Fibroblast of lung (primary cell): ENCODE measurements at regions not wholly inside any gene's neighbourhood (a gene's known extent, or its start where the extent isn't known, plus 50 kb on each side); places are given as distances from the start of the nearest gene placed in this dataset.

Experiments
- DNase-seq, 2 donors: peaks; one replicate each; pipeline versions ENCODE4 v3.0.0 to v3.0.0-alpha.2; 2010; ENCODE audit warnings: low read depth in 2 of 2
- H2AFZ ChIP-seq: 2 replicates; pipeline ENCODE4 v1.5.1; 2012; ENCODE audit warnings: low read length, control low read depth, inconsistent platforms
- H3K27ac ChIP-seq: 2 replicates; pipeline ENCODE4 v1.5.1; 2011; ENCODE audit warnings: low read length, control low read depth; ENCODE audit not compliant: insufficient read depth
- H3K27me3 ChIP-seq: 2 replicates; pipeline ENCODE4 v1.5.1; 2011; ENCODE audit warnings: mild to moderate bottlenecking, low read length; ENCODE audit not compliant: control insufficient read depth, insufficient read depth
- H3K36me3 ChIP-seq: 2 replicates; pipeline ENCODE4 v1.5.1; 2011; ENCODE audit warnings: low read length; ENCODE audit not compliant: control insufficient read depth, insufficient read depth
- H3K4me1 ChIP-seq: 2 replicates; pipeline ENCODE4 v1.5.1; 2011; ENCODE audit warnings: low read length; ENCODE audit not compliant: control insufficient read depth, insufficient read depth; ENCODE audit errors: extremely low read depth
- H3K4me2 ChIP-seq: 2 replicates; pipeline ENCODE4 v1.5.1; 2011; ENCODE audit warnings: low read length, control low read depth; ENCODE audit not compliant: insufficient read depth; ENCODE audit errors: extremely low read depth
- H3K4me3 ChIP-seq, 4 experiments: fragments of 200-600 bp in 1 of 4; sonication (generic) in 1 of 4; replicated peaks in 1 of 4; 2 replicates each; pipeline ENCODE4 v1.5.1; 2011 to 2016; ENCODE audit warnings: low read length in 4 of 4, low read depth in 3 of 4, mild to moderate bottlenecking in 3 of 4, control low read depth in 2 of 4, inconsistent platforms in 1 of 4, mixed read lengths in 1 of 4; ENCODE audit not compliant: insufficient read depth in 1 of 4; ENCODE audit errors: control extremely low read depth in 1 of 4
- H3K79me2 ChIP-seq: 2 replicates; pipeline ENCODE4 v1.5.1; 2012; ENCODE audit warnings: mild to moderate bottlenecking, low read length, inconsistent platforms; ENCODE audit not compliant: control insufficient read depth, insufficient read depth
- H3K9ac ChIP-seq: 2 replicates; pipeline ENCODE4 v1.5.1; 2011; ENCODE audit warnings: mild to moderate bottlenecking, low read length, control low read depth; ENCODE audit not compliant: insufficient read depth
- H3K9me3 ChIP-seq: 2 replicates; pipeline ENCODE4 v1.5.1; 2012; ENCODE audit warnings: low read depth, low read length; ENCODE audit not compliant: control insufficient read depth, insufficient read depth
- H4K20me1 ChIP-seq: 2 replicates; pipeline ENCODE4 v1.5.1; 2011; ENCODE audit warnings: low read length; ENCODE audit not compliant: control insufficient read depth, insufficient read depth; ENCODE audit errors: extremely low read depth
- EZH2 ChIP-seq: IDR thresholded peaks from 2 replicates; pipeline ENCODE4 v1.5.1; 2012; ENCODE audit warnings: low read length, control low read depth, mild to moderate bottlenecking; ENCODE audit errors: missing control alignments
- TF ChIP-seq, protein P1 (sequence below), 2 donors: IDR thresholded peaks in 1 of 2; conservative IDR thresholded peaks in 1 of 2; 1 replicate in 1 of 2; 2 replicates in 1 of 2; pipeline ENCODE4 v1.5.1; 2011 to 2012; ENCODE audit warnings: low read length in 2 of 2, control low read depth in 1 of 2, inconsistent platforms in 1 of 2, low read depth in 1 of 2, mild to moderate bottlenecking in 1 of 2

- DNase-seq, result peak in 1 of 2 donors; percentile 20
- H3K79me2 ChIP-seq, result no peaks in the 10 kb centered on the region
- no peaks in the 10 kb centered on the region for H3K27me3 ChIP-seq
- H4K20me1 ChIP-seq, result no peaks in the 10 kb centered on the region
- no peaks in the 10 kb centered on the region for H3K36me3 ChIP-seq
- peak overlapping the region in 3 of 4 experiments; percentile 3 to 51 (median 38) for H3K4me3 ChIP-seq
- peaks cover 2% of the 10 kb centered on the region for H3K4me1 ChIP-seq
- no peaks in the 10 kb centered on the region for H3K9me3 ChIP-seq
- H2AFZ ChIP-seq, result peak overlapping the region; percentile 68
- TF ChIP-seq EZH2, result no peak
- TF ChIP-seq, protein P1, sequence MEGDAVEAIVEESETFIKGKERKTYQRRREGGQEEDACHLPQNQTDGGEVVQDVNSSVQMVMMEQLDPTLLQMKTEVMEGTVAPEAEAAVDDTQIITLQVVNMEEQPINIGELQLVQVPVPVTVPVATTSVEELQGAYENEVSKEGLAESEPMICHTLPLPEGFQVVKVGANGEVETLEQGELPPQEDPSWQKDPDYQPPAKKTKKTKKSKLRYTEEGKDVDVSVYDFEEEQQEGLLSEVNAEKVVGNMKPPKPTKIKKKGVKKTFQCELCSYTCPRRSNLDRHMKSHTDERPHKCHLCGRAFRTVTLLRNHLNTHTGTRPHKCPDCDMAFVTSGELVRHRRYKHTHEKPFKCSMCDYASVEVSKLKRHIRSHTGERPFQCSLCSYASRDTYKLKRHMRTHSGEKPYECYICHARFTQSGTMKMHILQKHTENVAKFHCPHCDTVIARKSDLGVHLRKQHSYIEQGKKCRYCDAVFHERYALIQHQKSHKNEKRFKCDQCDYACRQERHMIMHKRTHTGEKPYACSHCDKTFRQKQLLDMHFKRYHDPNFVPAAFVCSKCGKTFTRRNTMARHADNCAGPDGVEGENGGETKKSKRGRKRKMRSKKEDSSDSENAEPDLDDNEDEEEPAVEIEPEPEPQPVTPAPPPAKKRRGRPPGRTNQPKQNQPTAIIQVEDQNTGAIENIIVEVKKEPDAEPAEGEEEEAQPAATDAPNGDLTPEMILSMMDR (conservative IDR thresholded peaks at IDR 0.05 in 1 of 2, IDR thresholded peaks at IDR 0.05 in 1 of 2; ENCODE audit: low read depth in 1 of 2, low read length in 2 of 2), result no peak
- no peak overlapping the region for H3K9ac ChIP-seq
- peak overlapping the region; percentile 91 for H3K4me2 ChIP-seq
- no peak overlapping the region for H3K27ac ChIP-seq
Measured at GRCh38 chr20:51961964-51962761, 159.8 kb upstream of the SALL4 start.

- no peak overlapping the region for H3K27ac ChIP-seq
- H4K20me1 ChIP-seq, result no peaks in the 10 kb centered on the region
- no peak overlapping the region for H3K9ac ChIP-seq
- no peaks in the 10 kb centered on the region for H3K9me3 ChIP-seq
- no peak overlapping the region for H3K4me2 ChIP-seq
- H3K36me3 ChIP-seq, result no peaks in the 10 kb centered on the region
- no peaks in the 10 kb centered on the region for H3K27me3 ChIP-seq
- no peak overlapping the region for H2AFZ ChIP-seq
- H3K4me1 ChIP-seq, result peaks cover 2% of the 10 kb centered on the region
- no peak for DNase-seq
- no peak for TF ChIP-seq EZH2
- TF ChIP-seq, protein P1 (conservative IDR thresholded peaks at IDR 0.05 in 1 of 2, IDR thresholded peaks at IDR 0.05 in 1 of 2; ENCODE audit: low read depth in 1 of 2, low read length in 2 of 2), result no peak
- no peak overlapping the region for H3K4me3 ChIP-seq
- no peaks in the 10 kb centered on the region for H3K79me2 ChIP-seq
Measured at GRCh38 chr20:51960047-51960675, 157.8 kb upstream of the SALL4 start.

DNA sequence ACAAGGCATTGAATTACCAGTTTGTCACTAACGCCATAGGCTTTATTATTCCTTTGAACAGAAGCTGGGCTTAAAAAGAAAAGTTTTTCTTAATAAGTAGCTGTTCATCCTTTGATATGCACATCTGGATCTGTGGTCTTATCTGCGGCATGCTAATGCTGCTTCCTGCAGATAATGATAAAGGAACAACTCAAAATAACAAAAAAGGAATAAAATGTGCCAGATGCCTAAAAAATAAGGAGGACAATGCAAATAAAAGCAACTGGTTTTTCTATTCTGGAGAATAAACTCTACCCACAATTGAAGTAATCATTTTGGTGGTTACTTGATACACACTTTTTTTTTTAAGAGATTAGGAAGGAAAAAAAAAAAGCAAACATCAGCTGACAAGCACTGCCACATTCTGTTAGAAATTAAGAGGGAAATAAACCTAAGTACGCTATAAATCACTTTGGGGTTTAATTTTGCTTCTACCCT is 156.8 kb upstream of the SALL4 start:
- peaks cover 2% of the 10 kb centered on the region for H3K4me1 ChIP-seq
- H3K36me3 ChIP-seq, result no peaks in the 10 kb centered on the region
- H3K9me3 ChIP-seq, result no peaks in the 10 kb centered on the region
- H3K27me3 ChIP-seq, result no peaks in the 10 kb centered on the region
- H3K79me2 ChIP-seq, result no peaks in the 10 kb centered on the region
- H4K20me1 ChIP-seq, result no peaks in the 10 kb centered on the region
- TF ChIP-seq EZH2, result no peak
- TF ChIP-seq, protein P1 (conservative IDR thresholded peaks at IDR 0.05 in 1 of 2, IDR thresholded peaks at IDR 0.05 in 1 of 2; ENCODE audit: low read depth in 1 of 2, low read length in 2 of 2), result no peak
- no peak overlapping the region for H3K27ac ChIP-seq
- H3K9ac ChIP-seq, result no peak overlapping the region
- peak overlapping the region in 1 of 4 experiments; percentile 16 for H3K4me3 ChIP-seq
- peak in 1 of 2 donors; percentile 25 for DNase-seq
- no peak overlapping the region for H2AFZ ChIP-seq
- peak overlapping the region; percentile 70 for H3K4me2 ChIP-seq
